ENCODE measurements at regions not wholly inside any gene's neighbourhood (a gene's known extent, or its start where the extent isn't known, plus 50 kb on each side); places are given as distances from the start of the nearest gene placed in this dataset.

DNA sequence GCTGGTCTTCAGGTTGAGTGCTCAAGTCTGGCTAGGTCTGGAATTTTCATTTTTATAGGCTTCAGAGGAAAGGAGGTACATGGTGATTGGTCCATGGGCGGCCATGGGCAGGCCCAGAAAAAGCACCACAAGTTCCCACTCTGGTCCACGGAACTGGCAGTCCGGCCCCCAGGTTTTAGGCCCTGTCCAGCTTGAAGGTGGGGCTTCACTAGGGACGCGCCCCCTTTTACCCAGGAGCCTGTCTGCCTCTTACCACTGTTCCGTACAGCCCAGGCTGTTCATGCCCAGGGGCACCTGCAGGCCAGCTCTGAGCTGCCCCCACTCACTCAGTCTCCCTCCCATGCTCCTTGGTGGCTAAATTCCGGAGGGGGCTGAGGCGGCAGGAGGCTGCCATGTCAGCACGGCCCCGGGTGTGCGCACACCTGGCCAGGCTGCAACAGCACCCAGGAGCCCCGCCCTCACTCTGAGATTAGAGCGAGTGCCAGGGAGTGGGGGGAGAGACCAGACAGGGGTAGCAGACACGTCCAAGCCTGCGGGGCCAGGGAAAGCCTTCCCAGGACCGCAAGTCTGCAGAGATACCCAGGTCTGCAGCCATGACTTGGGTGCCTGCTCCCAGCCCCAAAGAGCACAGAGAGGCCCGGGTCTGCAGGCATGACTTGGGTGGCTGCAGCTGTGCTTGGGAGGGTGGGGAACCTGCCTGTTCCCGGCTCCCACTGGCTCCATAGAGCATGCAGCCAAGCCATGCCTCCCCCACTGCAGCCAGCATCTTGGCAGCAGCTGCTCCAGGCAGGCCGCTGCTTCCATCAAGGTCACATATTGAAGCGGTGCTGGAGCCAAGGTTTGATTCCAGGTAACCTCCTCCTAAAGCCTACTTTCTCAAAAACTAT is 390.2 kb upstream of the SGCD start:
- TF ChIP-seq, protein P1, sequence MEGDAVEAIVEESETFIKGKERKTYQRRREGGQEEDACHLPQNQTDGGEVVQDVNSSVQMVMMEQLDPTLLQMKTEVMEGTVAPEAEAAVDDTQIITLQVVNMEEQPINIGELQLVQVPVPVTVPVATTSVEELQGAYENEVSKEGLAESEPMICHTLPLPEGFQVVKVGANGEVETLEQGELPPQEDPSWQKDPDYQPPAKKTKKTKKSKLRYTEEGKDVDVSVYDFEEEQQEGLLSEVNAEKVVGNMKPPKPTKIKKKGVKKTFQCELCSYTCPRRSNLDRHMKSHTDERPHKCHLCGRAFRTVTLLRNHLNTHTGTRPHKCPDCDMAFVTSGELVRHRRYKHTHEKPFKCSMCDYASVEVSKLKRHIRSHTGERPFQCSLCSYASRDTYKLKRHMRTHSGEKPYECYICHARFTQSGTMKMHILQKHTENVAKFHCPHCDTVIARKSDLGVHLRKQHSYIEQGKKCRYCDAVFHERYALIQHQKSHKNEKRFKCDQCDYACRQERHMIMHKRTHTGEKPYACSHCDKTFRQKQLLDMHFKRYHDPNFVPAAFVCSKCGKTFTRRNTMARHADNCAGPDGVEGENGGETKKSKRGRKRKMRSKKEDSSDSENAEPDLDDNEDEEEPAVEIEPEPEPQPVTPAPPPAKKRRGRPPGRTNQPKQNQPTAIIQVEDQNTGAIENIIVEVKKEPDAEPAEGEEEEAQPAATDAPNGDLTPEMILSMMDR (IDR thresholded peaks at IDR 0.05; ENCODE audit: low read depth, low read length, missing control alignments): no peak
- in situ Hi-C loops (cut with HindIII; ENCODE audit: low pct_ligation_motif_present, low sequenced_read_pairs): no loop called here
- H3K4me3 ChIP-seq (ENCODE audit: low read depth, low read length): no peak overlapping the region
- H3K27ac ChIP-seq: no peak overlapping the region
- no peak for DNase-seq
- H3K36me3 ChIP-seq (replicated peaks): no peaks in the 10 kb centered on the region
- H3K27me3 ChIP-seq (replicated peaks): no peaks in the 10 kb centered on the region

DNA sequence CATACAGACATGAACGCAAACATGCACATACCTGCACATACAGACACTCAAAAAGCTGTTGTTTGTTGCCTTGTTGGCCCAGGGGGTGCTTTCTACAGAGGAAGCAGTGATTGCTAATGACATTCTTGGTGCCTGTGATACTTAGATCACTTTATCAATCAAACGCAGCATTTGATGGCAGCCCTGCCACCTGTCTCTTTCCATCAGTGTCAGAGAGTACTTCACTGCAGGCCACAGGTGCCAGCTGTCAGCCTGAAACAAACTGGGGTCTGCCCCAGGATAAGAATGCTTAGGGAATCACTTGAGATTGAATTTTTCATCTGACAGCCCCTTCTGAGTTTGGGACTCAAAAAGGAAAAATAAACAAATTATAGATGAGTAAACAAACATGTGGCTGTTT is 388.9 kb upstream of the SGCD start:
- no peak overlapping the region for H3K27ac ChIP-seq
- no peak for DNase-seq
- in situ Hi-C loops (cut with HindIII; ENCODE audit: low pct_ligation_motif_present, low sequenced_read_pairs): no loop called here
- no peaks in the 10 kb centered on the region for H3K27me3 ChIP-seq (replicated peaks)
- H3K36me3 ChIP-seq (replicated peaks): no peaks in the 10 kb centered on the region
- TF ChIP-seq, protein P1 (IDR thresholded peaks at IDR 0.05; ENCODE audit: low read depth, low read length, missing control alignments): no peak
- H3K4me3 ChIP-seq (ENCODE audit: low read depth, low read length): no peak overlapping the region

DNA sequence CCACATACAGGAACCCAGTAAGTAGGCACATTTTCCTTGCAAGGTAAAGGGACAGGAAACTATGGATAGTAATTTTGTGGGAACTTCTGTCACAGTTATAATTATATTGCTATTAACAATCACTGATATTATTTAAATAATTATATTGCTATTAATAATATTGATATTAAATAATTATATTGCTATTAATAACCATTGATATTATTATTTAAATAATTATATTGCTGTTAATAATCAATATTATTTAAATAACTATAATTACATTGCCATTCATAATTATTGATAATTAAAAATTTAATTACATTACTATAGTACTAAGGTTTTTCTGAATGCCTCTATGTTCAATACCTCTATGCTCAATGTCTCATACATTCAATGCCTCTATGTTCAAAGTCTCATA is 385.6 kb upstream of the SGCD start:
- in situ Hi-C loops (cut with HindIII; ENCODE audit: low pct_ligation_motif_present, low sequenced_read_pairs): no loop called here
- Histone ChIP-seq H3K27me3 (replicated peaks) (no peaks in the 10 kb centered on the region), H3K36me3 (replicated peaks) (no peaks in the 10 kb centered on the region), H3K4me3 (ENCODE audit: low read depth, low read length) (no peak overlapping the region), H3K27ac (no peak overlapping the region)
- TF ChIP-seq, protein P1 (IDR thresholded peaks at IDR 0.05; ENCODE audit: low read depth, low read length, missing control alignments): no peak
- DNase-seq: no peak

DNA sequence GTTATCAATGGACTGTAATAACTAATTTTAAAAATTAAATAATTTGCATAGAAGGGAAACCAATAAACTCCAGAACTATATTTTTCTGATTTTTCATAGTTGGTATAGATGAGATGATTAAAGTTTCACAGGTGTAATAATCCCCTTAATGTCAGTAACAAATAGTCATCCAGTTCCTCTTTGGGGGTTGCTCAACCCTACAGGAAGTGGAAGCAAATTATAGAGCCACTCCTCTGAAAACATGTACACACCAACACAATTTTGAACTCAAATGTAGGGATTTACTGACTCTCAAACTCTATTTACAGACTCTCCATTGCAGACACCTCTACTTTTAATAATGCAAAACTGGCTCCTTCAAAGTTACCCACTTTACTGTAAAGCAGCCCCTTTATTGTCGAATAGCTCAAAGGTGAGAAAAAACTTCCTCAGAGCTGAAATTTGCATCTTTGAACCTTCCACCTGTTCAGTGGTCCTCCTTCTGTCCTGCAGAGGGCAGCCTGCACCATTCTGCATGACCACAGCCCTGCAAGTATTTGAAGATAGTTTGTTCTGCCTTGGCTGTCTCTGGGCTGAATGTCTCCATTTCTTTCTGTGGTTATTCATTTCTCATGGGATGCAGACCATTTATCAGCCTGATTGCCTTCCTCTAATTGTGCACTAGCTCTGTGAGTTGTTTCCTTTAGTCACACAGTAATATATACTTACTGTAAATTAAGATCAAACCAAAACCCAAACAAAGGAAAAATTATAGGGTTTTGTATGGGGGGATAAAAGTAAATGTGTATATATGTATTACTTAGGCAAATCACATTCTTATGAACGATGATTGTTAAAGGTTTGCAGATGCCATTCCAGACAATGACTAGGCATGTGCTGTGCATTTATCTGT is 383.2 kb upstream of the SGCD start:
- no peaks in the 10 kb centered on the region for H3K36me3 ChIP-seq (replicated peaks)
- TF ChIP-seq, protein P1 (IDR thresholded peaks at IDR 0.05; ENCODE audit: low read depth, low read length, missing control alignments): peak; percentile 53
- peak; percentile 3 for DNase-seq
- no peak overlapping the region for H3K4me3 ChIP-seq (ENCODE audit: low read depth, low read length)
- H3K27ac ChIP-seq: no peak overlapping the region
- no peaks in the 10 kb centered on the region for H3K27me3 ChIP-seq (replicated peaks)
- in situ Hi-C loops (cut with HindIII; ENCODE audit: low pct_ligation_motif_present, low sequenced_read_pairs): no loop called here

DNA sequence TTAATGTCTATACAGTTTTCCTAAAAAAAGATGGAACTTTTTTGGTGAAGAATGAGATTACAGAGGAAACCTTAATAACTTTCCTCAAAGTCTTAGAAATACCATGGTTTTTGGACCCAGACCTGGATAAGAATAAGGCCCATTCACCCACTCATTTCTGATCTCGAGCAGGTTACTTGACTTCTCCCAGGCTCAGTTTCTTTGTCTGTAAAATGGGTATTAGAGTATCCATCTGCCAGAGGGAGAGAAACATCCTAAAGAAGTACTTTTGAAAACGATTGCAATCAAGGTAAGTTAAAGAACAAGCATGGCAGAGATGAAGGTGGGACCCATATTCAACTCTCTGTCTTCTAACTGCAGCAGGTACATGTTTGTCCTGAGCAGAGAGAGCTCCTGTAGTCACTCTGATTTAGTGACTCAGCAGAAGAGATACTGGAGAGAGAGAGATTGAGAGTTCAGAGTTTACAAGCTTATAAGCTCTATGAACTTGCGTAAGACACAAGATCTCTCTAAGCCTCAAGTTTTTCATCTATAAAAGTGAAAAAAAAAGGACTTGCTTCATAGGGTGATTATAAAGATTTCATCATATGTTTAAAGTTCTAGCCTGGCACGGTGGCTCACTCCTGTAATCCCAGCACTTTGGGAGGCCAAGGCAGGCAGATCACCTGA is 379.4 kb upstream of the SGCD start:
- DNase-seq: no peak
- TF ChIP-seq, protein P1 (IDR thresholded peaks at IDR 0.05; ENCODE audit: low read depth, low read length, missing control alignments): no peak
- Histone ChIP-seq H3K27ac (no peak overlapping the region), H3K4me3 (ENCODE audit: low read depth, low read length) (no peak overlapping the region), H3K36me3 (replicated peaks) (no peaks in the 10 kb centered on the region), H3K27me3 (replicated peaks) (no peaks in the 10 kb centered on the region)
- in situ Hi-C loops (cut with HindIII; ENCODE audit: low pct_ligation_motif_present, low sequenced_read_pairs): no loop called here
